ENCODE measurements at regions not wholly inside any gene's neighbourhood (a gene's known extent, or its start where the extent isn't known, plus 50 kb on each side); places are given as distances from the start of the nearest gene placed in this dataset.

- TF ChIP-seq ZFP91 (CRISPR knock-in tag; IDR thresholded peaks at IDR 0.05; ENCODE audit: borderline replicate concordance): no peak
- no peak for TF ChIP-seq ZBTB46 (CRISPR knock-in tag; IDR thresholded peaks at IDR 0.05; ENCODE audit: borderline replicate concordance)
- no peak for TF ChIP-seq ZNF629 (CRISPR knock-in tag; conservative IDR thresholded peaks at IDR 0.05)
- no peak for TF ChIP-seq CTCF (CRISPR knock-in tag; IDR thresholded peaks at IDR 0.05)
- TF ChIP-seq ZNF609 (CRISPR knock-in tag; IDR thresholded peaks at IDR 0.05; ENCODE audit: borderline replicate concordance): no peak
- no peak for TF ChIP-seq ETS1 (CRISPR knock-in tag; IDR thresholded peaks at IDR 0.05)
Observed at GRCh38 chr4:18192901-18193300, 171.3 kb upstream of the LCORL start.

All from HepG2 (cell line).